ENCODE measurements at regions not wholly inside any gene's neighbourhood (a gene's known extent, or its start where the extent isn't known, plus 50 kb on each side); places are given as distances from the start of the nearest gene placed in this dataset.

DNA sequence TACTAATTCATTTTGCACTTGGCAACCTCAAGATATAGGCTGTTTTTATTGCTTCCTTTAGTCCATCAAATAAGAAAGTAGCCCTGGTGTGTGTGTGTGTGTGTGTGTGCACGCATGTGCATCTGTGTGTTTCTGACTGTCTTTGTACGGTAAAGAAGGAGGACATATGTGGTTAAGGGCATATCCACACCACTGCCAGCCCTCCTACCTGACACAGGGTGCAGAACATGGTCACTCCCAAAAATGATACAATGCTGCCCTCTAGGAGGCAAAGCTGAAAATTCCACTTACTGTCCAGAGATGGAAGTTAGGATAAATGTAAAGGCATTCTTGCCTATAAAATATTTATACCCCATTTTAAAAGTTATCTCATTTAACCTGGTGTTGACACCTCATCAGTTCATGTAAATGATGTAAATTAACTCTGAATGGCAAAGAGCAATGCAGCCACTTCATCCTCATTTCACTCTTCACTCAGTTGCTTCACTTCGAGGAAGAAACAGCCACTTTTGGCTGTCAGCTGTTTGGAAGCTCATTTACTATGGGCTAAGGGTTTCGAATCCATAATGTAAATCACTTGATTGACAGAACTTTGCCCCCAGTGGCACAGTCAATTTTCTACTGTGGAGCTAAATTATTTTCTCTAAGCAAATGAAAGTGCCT lies 83.1 kb upstream of the MTNR1B start:
- DNase-seq = peak; percentile 2

DNA sequence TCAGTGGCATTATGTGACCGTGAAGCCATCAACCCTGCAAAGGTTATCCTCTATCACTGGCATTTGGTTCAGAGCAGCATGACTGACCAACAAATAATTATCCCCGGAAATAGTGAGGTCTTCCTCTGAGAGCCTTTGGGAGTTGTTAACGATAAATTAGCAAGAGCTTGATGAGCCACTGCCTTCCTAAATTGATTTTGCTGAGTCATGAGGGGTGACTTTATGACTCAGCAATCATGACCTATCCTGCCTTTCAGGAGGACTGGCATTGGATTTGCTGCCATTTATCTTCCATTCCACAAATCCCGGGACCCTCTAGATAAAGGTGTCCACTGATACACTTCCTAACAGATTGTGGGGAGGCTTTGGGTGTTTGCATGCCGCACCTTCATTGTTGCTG lies 80.8 kb upstream of the MTNR1B start:
- DNase-seq = no peak

DNA sequence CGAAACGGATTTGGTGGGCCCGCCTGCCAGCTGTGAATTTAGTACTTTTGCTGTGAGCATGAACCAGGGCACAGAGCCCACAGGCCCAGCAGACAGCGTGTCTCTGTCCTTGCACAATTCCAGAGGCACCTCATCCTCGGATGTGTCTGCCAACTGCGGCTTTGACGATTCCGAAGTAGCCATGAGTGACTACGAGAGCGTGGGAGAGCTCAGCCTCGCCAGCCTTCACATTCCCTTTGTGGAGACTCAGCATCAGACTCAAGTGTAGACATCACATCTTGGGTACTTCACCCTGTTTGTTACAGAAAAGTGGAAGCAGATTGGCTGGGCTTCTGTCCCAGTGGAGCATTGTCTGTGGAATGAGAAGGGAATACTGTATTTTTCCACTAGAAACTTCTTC lies 78.6 kb upstream of the MTNR1B start:
- no peak for DNase-seq

DNA sequence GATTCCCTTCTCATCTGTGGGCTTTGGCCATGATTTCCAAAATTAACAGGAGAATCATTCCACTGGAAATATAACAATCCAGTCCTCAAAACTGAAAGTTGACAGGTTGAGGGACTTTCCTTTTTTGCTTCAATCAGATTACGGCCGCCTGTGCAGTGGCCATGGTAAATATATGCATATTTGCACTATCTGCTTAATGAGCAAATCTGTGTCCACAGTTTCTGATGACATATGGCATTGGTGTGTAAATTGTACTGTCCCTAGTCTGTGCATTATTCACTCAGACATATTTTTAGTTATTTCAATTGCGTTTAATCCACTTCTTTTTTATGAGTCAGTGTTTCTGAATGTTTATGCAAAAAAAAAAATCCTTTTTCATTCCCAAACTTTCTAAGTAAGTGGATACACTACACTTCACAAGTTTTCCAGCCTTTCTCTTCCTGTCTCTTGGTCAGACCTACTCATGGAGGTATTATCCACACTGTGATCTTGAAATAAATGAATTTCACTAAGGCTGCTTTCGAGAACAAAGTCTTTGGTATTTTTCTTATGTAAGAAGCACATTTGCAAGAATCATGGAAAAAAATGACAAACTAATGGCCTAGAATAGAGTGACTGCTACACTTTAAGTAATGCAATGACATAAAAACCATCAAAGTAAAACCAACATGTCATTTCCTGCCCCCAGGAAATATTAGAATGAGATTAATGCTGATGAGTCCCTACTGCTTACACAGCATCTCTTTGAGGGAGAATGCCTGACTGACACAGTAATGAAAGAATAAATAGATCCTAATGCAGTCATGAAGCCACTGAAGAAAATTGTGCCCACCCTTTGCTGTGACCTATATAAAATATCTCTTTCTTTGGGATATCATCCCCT lies 76.4 kb upstream of the MTNR1B start:
- DNase-seq = no peak

DNA sequence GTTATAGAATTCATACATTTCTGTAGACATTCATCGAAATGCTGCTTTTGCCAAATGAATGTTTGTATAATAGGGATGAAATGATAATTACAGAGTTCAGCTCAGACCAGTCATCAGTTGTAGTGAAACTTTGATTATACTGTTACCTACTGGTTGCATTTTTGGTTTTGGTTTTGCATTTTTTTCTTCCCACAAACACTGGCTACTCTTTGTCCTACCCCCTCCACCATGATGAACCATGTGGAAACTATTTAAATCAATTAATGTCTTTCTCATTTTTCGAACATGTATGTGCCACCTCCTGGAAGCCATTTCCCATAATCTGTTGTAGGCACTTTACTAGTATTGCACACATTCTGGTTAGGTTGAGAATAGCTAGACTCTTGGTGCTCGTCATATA lies 75.3 kb upstream of the MTNR1B start:
- DNase-seq = no peak

DNA sequence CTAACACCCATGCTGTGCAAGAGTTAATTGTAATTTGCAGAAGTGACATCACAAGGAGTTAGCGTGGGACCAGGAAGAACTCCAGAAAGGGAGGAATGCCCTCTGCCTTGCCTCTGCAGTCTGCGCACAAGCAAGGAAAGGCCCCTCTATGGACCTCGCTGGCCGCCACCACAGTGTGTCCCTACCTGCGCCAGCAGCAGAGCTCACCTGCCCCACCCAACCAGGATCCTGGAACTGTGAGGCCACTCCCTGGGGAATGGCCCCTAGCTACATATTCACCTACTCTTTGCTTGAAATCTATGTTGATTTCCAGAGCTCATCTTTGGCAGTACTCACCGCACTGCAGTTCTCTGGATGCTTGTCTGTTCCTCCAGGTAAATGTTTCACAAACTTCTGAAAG lies 72.0 kb upstream of the MTNR1B start:
- DNase-seq = no peak

DNA sequence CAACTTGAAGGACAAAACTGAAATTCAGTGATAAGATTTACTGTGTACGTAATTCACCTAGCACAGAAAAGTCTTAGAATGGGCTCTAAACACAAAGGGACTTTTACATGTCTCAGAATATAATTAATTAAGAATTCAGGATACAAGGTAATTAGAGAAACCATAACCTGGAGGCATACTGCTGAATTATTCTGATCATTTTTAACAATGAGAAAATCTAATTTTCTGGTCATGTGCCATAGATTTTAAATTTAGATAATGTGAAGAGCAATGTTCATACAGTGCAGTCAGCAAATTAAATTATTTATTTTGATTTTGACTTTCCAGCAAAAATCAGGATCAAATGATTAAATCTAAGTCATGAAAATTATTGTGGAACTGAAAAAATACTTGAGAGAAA lies 67.0 kb upstream of the MTNR1B start:
- DNase-seq = no peak

DNA sequence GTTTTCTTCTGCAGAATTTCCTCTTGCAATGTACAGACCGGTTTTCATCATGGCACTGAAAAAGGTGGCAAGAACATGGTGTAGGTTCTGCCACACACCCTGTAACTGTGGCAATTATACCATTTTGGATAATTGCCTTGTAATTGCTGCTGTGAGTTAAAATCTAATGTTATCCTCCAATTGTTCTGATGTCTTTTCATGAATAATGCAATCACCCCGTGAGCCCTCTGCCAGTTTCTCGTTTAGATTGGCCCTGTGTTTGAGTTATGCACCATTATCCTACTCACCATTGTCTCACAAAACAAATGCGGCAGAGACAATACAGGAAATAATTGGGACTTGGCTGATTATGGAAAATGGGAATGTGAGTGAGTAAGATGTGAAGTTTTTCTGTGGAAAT lies 61.8 kb upstream of the MTNR1B start:
- no peak for DNase-seq

DNA sequence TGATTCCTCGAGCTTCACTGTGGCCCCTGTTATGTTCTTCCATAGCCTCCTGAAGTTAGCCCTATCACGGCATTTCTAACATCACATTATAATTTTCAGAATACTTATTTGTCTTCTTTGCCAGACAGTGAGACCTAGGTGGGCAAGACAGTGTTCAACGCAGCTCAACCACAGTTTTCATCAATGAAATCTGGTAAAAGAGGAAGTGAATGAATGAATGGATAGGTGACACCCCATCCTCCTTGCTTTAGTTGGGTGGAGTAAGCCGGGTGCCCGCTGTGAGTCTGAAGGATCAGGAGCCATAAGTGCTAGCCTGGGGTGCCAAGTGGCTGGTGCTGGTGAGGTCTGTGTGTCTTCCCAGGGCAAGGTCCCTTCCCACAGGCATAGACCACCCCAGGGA lies 60.2 kb upstream of the MTNR1B start:
- no peak for DNase-seq

DNA sequence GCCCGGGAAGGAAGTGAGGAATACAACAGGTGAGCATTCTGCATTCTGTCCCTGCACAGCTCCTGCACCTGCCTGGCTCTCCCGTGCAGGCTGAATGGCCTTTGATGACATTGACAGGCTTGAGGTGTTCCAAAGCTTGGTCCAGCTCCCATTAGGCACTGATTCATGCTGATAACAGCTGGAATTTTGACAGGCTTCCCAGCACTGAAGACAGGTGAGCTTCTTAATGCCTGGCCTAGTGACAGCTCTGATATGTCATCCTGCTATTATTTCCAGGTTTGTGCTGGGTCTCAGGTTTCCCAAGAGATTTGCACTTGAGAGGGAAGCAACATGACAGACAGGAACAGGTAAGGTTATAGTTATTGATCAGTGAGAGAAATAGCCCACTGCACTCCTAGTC lies 58.0 kb upstream of the MTNR1B start:
- no peak for DNase-seq

DNA sequence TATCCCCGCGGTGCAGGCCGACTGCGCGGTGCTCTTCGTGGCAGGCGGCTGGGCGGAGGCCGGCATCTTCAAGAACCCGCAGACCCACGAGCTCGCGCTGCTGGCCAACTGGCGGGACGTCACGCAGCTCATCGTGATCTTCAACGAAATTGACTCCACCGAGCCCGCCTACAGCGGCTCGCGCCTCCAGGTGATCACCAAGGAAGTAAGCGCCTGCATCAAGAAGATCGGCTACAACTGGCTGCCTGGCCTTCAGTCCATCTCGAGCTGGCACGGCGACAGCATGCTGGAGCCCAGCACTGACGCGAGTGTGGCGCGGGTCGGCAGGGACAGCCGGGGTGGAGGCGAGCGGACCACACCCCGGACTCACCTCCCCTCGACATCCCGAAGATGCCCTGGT lies 53.9 kb upstream of the MTNR1B start:
- DNase-seq = no peak

DNA sequence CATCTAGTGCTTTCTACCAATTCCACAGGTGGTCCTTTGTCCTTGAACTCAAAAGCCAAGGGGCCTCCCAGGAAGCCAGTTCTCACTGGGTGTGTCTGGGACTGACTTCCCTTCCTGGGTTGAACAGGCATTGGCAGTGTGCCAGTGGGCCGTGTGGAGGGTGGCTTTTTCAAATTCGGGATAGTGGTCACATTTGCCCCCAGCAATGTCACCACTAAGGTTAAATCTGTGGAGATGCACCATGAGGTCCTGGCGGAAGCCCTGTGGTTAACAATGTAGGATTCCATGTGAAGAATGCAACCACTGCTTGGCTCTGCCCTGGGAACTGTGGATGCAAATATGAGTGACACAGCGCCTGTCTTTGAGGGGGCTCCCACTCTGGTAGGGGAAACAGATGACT lies 53.2 kb upstream of the MTNR1B start:
- DNase-seq = no peak

DNA sequence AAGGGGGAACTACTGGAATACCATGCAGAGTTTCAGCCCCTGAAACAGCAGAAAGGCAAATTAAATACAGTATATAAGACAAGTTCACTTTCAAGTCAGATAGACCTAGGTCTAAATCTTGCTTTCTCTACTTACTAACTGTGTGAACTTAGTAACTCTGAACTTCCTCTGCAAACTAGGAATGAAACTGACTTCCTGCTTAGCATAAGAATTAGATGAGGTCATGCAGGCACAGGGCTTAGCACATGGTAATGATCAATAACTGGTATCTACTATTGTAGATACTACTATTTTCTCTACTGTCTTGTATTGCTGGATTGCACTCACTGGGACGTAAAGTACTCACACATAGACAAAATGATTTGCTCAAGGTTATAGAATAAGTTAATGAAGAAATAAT lies 51.5 kb upstream of the MTNR1B start:
- DNase-seq = no peak

DNA sequence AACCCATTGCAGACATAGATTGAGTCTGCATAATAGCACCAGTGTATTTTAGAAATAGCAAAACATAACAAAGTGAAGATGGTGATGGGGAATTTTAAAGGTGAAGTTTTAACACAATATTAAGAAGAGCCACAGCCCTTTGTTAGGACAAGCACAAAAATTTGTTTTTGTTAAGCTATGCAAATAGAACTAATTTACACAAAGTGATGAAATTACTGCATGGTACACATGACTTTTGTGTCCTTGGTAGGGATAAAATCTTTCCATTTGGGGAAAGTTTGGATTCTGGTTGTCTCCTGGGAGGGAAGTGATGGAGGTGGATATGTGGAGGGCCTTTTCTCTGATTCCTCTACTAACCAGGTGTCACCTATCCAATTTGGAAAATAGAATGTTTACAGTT lies 50.4 kb upstream of the MTNR1B start:
- no peak for DNase-seq
